Vagina (tissue), 2 donors: ENCODE measurements at regions not wholly inside any gene's neighbourhood (a gene's known extent, or its start where the extent isn't known, plus 50 kb on each side); places are given as distances from the start of the nearest gene placed in this dataset.

Source experiments
- DNase-seq, 2 donors: peaks; one replicate each; pipeline ENCODE4 v3.0.0-alpha.2; 2017; ENCODE audit errors: extremely low spot score in 2 of 2
- H3K27ac ChIP-seq: fragments of 200-600 bp; sonication (generic); one replicate; pipeline ENCODE4 v1.5.1; 2019
- H3K27me3 ChIP-seq: fragments of 200-600 bp; sonication (generic); one replicate; pipeline ENCODE4 v1.5.1; 2019
- H3K36me3 ChIP-seq, 2 donors: fragments of 200-600 bp; sonication (generic); one replicate each; pipeline ENCODE4 v1.5.1; 2017 to 2019
- H3K4me1 ChIP-seq: fragments of 200-600 bp; sonication (generic); one replicate; pipeline ENCODE4 v1.5.1; 2019
- H3K4me3 ChIP-seq, 2 donors: fragments of 200-600 bp; sonication (generic); 1 replicate in 1 of 2; 2 replicates in 1 of 2; pipeline ENCODE4 v1.5.1; 2016 to 2019
- H3K9me3 ChIP-seq: fragments of 200-600 bp; sonication (generic); one replicate; pipeline ENCODE4 v1.5.1; 2019
- CTCF ChIP-seq, 3 experiments: fragments of 450-650 bp in 2 of 3; fragments of 200-600 bp in 1 of 3; sonication (generic) in 1 of 3; IDR thresholded peaks; one replicate each; pipeline ENCODE4 v1.5.1; 2017 to 2019; ENCODE audit warnings: antibody characterized with exemption in 3 of 3, mild to moderate bottlenecking in 2 of 3, moderate library complexity in 2 of 3
- POLR2A ChIP-seq, 2 donors: fragments of 450-650 bp; IDR thresholded peaks; one replicate each; pipeline ENCODE4 v1.6.1; 2017; ENCODE audit warnings: antibody characterized with exemption in 2 of 2, mild to moderate bottlenecking in 2 of 2, moderate library complexity in 2 of 2
- POLR2AphosphoS5 ChIP-seq, 2 donors: sonication (generic); formaldehyde crosslinking; IDR thresholded peaks; one replicate each; pipeline ENCODE4 v1.9.0; 2017; ENCODE audit warnings: antibody characterized with exemption in 2 of 2, mild to moderate bottlenecking in 2 of 2, low read depth in 1 of 2; ENCODE audit not compliant: insufficient read depth in 1 of 2
- intact Hi-C: fragments of 100-400 bp; cut with DNase I; formaldehyde crosslinking; loops from one replicate; pipeline ENCODE4 v1.15.1; 2023

- TF ChIP-seq CTCF (IDR thresholded peaks at IDR 0.05) (no peak), POLR2A (IDR thresholded peaks at IDR 0.05) (no peak), POLR2AphosphoS5 (IDR thresholded peaks at IDR 0.05; ENCODE audit: insufficient read depth in 1 of 2, low read depth in 1 of 2) (peak in 1 of 2 donors; percentile 24)
- Histone ChIP-seq H3K4me3 (no peak overlapping the region), H3K9me3 (no peaks in the 10 kb centered on the region), H3K27me3 (no peaks in the 10 kb centered on the region), H3K36me3 (no peaks in the 10 kb centered on the region), H3K27ac (no peak overlapping the region), H3K4me1 (peaks cover 32% of the 10 kb centered on the region)
- intact Hi-C loops, result loop anchor here (10.0 kb wide), 1 partner anchor 125 kb away; no protein-coding TSS in a partner anchor
- DNase-seq, result no peak
Measured at GRCh38 chr9:89869793-89870580, 265.2 kb downstream of the GADD45G start.

- H3K4me1 ChIP-seq, result peaks cover 38% of the 10 kb centered on the region
- no peaks in the 10 kb centered on the region for H3K9me3 ChIP-seq
- H3K27me3 ChIP-seq, result no peaks in the 10 kb centered on the region
- no peak overlapping the region for H3K27ac ChIP-seq
- DNase-seq, result no peak
- no peak for TF ChIP-seq POLR2AphosphoS5 (IDR thresholded peaks at IDR 0.05; ENCODE audit: insufficient read depth in 1 of 2, low read depth in 1 of 2)
- no peak for TF ChIP-seq POLR2A (IDR thresholded peaks at IDR 0.05)
- no peak for TF ChIP-seq CTCF (IDR thresholded peaks at IDR 0.05)
- no peaks in the 10 kb centered on the region for H3K36me3 ChIP-seq
- intact Hi-C loops, result loop anchor here (10.0 kb wide), 1 partner anchor 123 kb away; no protein-coding TSS in a partner anchor
- H3K4me3 ChIP-seq, result no peak overlapping the region
Measured at GRCh38 chr9:89871871-89872331, 267.1 kb downstream of the GADD45G start.

GRCh38 chr9:89872426-89872912 is 267.7 kb downstream of the GADD45G start:
- Histone ChIP-seq H3K9me3 (no peaks in the 10 kb centered on the region), H3K27ac (no peak overlapping the region), H3K27me3 (no peaks in the 10 kb centered on the region), H3K4me1 (peaks cover 38% of the 10 kb centered on the region), H3K36me3 (no peaks in the 10 kb centered on the region), H3K4me3 (no peak overlapping the region)
- no peak for TF ChIP-seq POLR2AphosphoS5 (IDR thresholded peaks at IDR 0.05; ENCODE audit: insufficient read depth in 1 of 2, low read depth in 1 of 2)
- no peak for TF ChIP-seq POLR2A (IDR thresholded peaks at IDR 0.05)
- no peak for TF ChIP-seq CTCF (IDR thresholded peaks at IDR 0.05)
- intact Hi-C loops, result loop anchor here (10.0 kb wide), 1 partner anchor 122 kb away; no protein-coding TSS in a partner anchor
- DNase-seq, result no peak

- intact Hi-C loops, result loop anchor here (10.0 kb wide), 1 partner anchor 122 kb away; no protein-coding TSS in a partner anchor
Measured at GRCh38 chr9:89872913-89873707, 268.3 kb downstream of the GADD45G start.

More at GRCh38 chr9:89872913-89873707, 268.3 kb downstream of the GADD45G start:
- TF ChIP-seq POLR2A (IDR thresholded peaks at IDR 0.05) (no peak), CTCF (IDR thresholded peaks at IDR 0.05) (no peak), POLR2AphosphoS5 (IDR thresholded peaks at IDR 0.05; ENCODE audit: insufficient read depth in 1 of 2, low read depth in 1 of 2) (no peak)
- H3K4me3 ChIP-seq, result no peak overlapping the region
- peaks cover 40% of the 10 kb centered on the region for H3K4me1 ChIP-seq
- H3K27ac ChIP-seq, result no peak overlapping the region
- no peaks in the 10 kb centered on the region for H3K27me3 ChIP-seq
- H3K9me3 ChIP-seq, result no peaks in the 10 kb centered on the region
- DNase-seq, result peak in 1 of 2 donors; percentile 71
- H3K36me3 ChIP-seq, result no peaks in the 10 kb centered on the region
